Astrocyte of the cerebellum (primary cell): ENCODE measurements at regions not wholly inside any gene's neighbourhood (a gene's known extent, or its start where the extent isn't known, plus 50 kb on each side); places are given as distances from the start of the nearest gene placed in this dataset.
"Not testable (repeated sequence)": the region's sequence is repeated elsewhere in the genome, so short reads cannot be mapped to it uniquely, and the experiment has no call there.

Experiments
- DNase-seq: peaks from one replicate; pipeline ENCODE4 v3.0.0-alpha.2; 2011; ENCODE audit warnings: low read depth
- H3K4me3 ChIP-seq: 2 replicates; pipeline ENCODE4 v1.5.1; 2011; ENCODE audit warnings: mild to moderate bottlenecking, low read depth, low read length, moderate library complexity
- in situ Hi-C: cut with HindIII; loops from 2 replicates; pipeline ENCODE4 v1.10.0; 2017; ENCODE audit warnings: low sequenced_read_pairs
- TF ChIP-seq, protein P1 (sequence below): IDR thresholded peaks from 2 replicates; pipeline ENCODE4 v1.5.1; 2012; ENCODE audit warnings: low read length, low read depth, moderate library complexity, mild to moderate bottlenecking; ENCODE audit errors: missing control alignments

DNA sequence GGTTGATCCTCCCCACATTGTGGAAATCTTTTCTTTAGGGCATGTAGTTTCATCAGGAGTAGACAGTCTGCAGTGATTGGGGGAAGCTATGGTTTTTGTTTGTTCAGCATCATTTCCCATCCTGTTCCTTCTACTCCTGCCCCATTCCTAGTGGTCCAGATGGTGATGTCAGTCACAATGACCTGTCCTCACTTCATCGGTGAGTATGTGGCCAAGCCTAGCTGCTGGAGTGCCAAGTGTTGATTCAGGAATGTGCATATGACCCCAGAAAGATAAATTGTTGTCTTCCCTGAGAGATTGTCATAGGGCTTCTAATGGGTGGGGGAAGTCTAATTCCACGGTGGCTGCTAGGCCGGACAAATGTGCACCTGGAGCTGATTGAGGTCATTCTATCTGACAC, 130.6 kb upstream of the FAT1 start:
- TF ChIP-seq, protein P1, sequence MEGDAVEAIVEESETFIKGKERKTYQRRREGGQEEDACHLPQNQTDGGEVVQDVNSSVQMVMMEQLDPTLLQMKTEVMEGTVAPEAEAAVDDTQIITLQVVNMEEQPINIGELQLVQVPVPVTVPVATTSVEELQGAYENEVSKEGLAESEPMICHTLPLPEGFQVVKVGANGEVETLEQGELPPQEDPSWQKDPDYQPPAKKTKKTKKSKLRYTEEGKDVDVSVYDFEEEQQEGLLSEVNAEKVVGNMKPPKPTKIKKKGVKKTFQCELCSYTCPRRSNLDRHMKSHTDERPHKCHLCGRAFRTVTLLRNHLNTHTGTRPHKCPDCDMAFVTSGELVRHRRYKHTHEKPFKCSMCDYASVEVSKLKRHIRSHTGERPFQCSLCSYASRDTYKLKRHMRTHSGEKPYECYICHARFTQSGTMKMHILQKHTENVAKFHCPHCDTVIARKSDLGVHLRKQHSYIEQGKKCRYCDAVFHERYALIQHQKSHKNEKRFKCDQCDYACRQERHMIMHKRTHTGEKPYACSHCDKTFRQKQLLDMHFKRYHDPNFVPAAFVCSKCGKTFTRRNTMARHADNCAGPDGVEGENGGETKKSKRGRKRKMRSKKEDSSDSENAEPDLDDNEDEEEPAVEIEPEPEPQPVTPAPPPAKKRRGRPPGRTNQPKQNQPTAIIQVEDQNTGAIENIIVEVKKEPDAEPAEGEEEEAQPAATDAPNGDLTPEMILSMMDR, result no peak
- DNase-seq, result no peak
- in situ Hi-C loops, result no loop called here

DNA sequence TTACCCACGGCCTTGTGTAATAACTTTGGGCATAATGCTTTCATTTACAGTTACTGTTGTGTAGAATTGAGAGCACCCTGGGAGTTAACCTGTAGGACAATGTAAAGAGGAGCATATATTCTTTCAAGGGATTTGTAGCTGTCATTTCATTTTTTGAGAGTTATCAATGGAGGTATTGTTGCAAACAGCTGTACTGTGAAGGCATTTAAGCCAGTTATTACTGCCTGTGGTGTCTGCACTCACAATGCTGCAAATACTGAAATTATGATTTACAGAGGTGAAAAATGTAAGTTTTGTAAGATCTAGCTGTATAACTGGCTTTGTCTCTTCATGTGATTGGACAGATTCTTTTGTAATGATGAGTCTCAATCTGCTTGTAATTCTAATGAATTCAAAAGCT, 131.5 kb upstream of the FAT1 start:
- TF ChIP-seq, protein P1, result no peak
- no peak for DNase-seq
- in situ Hi-C loops, result no loop called here
- no peak overlapping the region for H3K4me3 ChIP-seq

More for the DNA sequence above, 130.6 kb upstream of the FAT1 start:
- H3K4me3 ChIP-seq, result no peak overlapping the region

DNA sequence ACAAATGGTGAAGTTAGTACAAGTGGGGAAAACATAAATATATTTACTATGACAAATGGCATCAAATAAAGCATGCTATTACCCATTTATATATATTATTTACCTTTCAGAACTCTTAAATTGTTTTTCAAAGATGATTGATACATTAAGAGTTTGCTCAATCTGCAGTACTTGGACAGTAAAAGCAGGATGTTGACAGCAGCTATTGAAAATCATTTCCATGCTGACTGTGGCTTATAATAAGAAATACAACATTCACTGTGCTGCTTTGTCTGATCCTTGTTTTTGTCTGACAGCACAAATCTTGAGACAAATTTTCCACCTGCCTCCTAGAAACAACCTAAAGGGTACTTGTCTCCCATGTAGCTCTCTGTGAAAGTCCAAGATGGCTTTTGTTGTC, 134.1 kb upstream of the FAT1 start:
- no peak for DNase-seq
- TF ChIP-seq, protein P1, result no peak
- in situ Hi-C loops, result no loop called here
- no peak overlapping the region for H3K4me3 ChIP-seq

DNA sequence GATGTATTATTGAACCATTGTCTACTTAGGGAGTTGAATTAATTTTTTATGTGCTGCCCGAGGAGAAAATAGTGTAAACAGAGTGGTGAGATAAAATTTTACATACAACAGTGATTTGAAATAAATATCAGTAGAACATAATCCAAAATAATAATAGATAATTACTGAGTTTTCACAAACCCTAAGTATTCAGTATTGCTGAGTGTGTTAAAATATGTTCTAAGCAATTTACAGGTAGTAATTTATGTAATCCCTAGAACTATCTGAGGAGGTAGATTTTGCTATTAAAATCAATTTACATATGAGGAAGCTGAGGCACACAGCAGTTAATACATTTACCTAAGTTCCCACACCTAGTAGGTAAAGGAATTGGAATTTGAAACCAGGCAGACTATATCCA, 134.7 kb upstream of the FAT1 start:
- in situ Hi-C loops, result no loop called here
- no peak for DNase-seq
- TF ChIP-seq, protein P1, result no peak
- H3K4me3 ChIP-seq, result no peak overlapping the region

DNA sequence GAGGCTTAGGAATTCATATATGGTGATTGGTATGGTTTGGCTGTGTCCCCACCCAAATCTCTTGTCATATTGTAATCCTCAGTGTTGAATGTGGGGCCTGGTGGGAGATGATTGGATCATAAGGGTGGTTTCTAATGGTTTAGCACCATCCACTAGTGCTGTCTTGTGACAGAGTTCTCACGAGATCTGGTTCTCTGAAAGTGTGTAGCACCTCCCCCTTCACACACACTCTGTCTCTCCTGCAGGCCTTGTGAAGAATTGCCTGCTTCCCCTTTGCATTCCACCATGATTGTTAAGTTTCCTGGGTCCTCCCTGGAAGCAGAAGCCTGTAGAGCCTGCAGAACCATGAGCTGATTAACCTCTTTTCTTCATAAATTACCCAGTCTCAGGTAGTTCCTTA, 135.8 kb upstream of the FAT1 start:
- no peak overlapping the region for H3K4me3 ChIP-seq
- in situ Hi-C loops, result no loop called here
- DNase-seq, result no peak
- TF ChIP-seq, protein P1, result no peak

DNA sequence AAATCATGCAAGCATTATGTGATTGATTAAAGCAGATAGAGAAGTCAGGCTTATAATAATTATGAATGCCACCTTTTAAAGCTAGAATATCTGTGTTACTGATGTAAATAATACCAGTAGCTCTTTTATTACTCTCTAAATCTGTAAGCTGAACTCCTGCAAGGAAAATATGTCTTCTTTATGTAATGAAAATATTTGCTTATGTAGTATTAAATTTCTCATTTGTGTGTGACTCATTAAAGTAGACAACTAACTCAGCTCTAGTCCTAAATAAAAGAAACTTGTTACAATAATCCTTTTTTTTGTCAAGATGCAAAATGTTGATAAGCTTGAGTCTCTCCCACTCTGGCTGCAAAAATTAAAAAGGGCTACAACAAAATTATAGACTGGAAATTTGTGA, 137.7 kb upstream of the FAT1 start:
- no peak overlapping the region for H3K4me3 ChIP-seq
- TF ChIP-seq, protein P1, result no peak
- in situ Hi-C loops, result loop anchor here (5.0 kb wide), 1 partner anchor 69 kb away; no protein-coding TSS in a partner anchor
- no peak for DNase-seq

DNA sequence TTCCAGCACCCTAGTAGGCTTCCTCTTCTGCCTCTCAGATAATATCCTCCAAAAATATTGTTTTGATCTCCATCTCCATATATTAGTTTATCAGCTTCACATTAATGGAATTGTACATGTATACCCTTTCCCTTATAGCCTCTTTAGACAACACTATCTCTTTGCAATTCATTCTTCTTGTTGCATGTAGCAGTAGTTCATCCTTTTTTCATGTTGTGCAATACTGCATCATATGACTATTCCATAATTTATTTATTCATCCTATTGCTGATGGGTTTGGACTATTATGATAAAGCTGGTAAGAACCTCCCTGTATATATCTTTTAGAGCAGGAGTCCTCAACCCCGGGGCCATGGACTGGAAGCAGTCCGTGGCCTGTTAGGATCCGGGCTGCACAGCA, 148.2 kb upstream of the FAT1 start:
- H3K4me3 ChIP-seq, result no peak overlapping the region
- in situ Hi-C loops, result no loop called here
- TF ChIP-seq, protein P1, result no peak
- no peak for DNase-seq

DNA sequence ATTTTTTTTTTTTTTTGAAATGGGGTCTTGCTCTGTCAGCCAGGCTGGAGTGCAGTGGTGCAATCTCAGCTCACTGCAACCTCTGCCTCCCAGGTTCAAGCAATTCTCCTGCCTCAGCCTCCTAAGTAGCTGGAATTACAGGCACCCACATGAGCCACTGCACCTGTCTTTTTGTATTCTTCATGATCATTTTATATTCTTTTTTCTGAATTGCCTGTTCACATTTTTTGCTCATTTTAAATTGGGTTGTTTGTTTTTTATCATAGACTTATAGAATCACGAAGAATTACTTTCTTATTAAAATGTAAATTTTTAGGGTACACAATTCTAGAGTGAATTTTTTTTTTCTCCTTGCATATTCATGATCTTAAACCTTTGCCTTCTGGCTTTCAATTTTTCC, 149.4 kb upstream of the FAT1 start:
- H3K4me3 ChIP-seq, in situ Hi-C loops, DNase-seq: not testable (repeated sequence)
